GM19438 (cell line): ENCODE measurements at regions not wholly inside any gene's neighbourhood (a gene's known extent, or its start where the extent isn't known, plus 50 kb on each side); places are given as distances from the start of the nearest gene placed in this dataset.
A peak's percentile ranks its signal among the peaks of the same experiment; 100 is the strongest.
"Not testable (repeated sequence)": the region's sequence is repeated elsewhere in the genome, so short reads cannot be mapped to it uniquely, and the experiment has no call there.

Experiments
- ATAC-seq: cut with Tn5 transposase; IDR thresholded peaks from one replicate; pipeline ENCODE4 v1.9.1; 2021; ENCODE audit warnings: low read depth; ENCODE audit not compliant: unreplicated experiment

DNA sequence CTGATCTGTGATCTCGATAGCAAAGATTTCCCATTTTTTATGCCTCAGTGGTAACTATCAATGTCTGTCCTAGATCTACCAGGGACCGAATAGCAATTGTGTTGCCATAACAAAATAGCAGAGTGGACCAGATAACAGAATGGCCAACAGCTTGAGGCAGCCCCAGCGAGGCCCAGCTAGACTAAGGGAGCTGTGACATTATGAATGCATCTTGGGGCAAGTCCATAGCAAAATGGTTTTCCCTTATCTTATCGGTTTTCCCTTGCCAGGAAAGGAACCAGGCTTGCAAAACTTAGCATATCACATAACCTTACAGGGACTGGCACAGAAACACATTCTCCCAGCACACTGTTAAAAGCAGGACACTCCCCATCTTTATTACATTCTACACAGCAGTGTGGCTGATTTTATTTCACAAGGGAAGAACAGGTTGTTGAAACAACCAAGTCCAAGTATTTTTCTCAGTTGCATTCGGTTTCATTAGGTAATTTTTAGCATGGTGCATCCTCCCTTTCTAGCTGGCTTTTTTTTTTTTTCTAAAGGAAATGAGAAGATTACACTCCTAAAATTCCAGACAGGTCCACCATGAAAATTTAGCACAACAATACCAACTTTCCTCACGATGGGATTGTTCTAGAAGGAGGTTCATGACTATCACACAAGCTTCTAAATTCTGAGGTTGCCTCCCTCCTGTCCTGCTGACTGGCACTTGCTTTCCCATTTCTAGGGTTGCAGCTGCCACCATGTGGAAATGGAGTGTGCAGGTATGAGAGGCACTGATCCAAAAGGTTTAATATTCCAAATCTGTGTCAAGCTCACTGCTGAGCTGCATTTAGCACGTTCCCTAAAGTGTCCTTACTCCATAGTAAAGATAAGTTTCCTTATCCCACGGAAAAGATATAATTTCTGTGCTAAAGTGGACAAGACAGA is 97.0 kb upstream of the SLC35G4 start:
- ATAC-seq, result no peak

DNA sequence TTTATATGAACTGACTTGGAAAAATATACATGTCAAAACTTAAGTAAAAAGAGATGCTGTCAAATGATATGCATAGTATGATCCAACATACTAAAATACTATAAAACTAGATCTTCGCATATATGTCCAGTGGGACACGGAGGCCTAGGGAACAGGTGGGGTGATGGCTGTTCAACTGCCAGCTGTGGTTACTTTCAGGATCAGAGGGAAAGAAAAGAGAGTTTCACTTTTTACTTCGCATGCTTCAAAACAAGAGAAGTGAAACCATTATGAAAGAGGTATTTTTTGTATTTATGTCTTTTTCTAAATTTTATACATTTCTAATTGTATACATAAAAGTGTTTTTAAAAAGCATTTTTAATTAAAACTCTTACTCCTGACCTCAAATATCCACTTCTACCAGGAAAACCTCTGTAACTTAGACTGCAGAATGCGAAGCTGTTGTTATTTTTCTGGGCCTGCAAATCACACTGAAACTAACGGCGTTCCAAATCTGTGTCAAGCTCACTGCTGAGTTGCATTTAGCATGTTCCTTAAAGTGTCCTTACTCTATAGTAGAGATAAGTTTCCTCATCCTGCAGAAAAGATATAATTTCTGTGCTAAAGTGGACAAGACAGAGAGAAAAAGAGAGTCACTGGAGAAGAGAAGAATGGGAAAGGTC is 97.8 kb upstream of the SLC35G4 start:
- ATAC-seq, result peak; percentile 89

DNA sequence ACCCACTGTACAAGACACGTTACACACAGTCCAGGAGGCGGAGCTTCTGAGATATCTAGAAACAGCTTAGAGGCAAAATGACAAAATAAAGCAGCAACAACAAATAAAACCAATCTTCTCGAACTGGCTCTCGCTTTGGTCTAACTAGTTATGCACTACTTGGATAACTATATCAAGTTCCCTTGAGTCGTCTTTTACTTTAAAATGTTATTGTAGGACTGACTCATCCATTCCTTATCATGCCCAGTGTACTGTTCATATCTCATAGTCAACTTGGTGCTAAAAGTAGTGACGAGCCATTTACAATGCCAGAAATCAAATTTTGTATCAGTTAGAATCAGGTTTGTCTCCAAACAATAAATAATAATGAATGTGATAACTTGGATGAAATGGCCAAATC is 102.5 kb upstream of the SLC35G4 start:
- no peak for ATAC-seq

DNA sequence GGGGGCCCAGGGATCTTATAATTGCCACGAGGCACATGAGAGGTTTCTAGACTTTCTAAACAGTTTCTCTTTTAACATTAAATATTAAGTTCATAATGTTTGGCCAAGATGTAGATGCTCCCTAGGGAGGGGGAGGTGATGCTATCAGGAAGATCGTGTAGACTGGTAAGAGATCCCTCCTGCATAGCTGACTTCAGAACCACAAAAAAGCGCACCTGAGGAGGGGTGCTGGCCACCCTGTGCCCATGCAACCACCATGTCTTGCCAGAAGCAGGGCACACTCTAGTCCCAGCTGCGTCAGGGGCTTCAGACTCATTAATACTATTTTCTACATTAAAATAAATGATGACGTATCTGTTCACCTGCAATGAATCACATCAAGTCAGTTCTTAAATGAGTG is 103.4 kb upstream of the SLC35G4 start:
- no peak for ATAC-seq

DNA sequence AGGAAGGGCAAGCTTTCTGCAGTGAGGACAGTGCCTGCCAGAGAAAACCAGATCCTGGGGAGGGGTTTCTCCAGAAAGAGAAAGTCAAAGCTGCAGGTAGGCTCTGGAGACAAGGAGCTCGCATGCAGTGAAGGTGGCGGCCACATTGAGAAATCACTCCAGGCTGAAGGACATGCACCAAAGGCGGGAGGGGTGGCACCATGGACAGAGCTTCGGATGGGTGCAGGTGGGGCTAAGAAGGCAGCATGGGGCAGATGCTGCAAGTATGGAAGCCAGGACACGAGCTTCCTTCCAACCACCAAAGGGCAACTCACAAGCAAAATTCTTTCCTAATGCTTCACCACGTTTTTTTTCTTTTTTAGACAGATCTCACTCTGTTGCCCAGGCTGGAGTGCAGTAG is 104.4 kb upstream of the SLC35G4 start:
- ATAC-seq, result no peak

DNA sequence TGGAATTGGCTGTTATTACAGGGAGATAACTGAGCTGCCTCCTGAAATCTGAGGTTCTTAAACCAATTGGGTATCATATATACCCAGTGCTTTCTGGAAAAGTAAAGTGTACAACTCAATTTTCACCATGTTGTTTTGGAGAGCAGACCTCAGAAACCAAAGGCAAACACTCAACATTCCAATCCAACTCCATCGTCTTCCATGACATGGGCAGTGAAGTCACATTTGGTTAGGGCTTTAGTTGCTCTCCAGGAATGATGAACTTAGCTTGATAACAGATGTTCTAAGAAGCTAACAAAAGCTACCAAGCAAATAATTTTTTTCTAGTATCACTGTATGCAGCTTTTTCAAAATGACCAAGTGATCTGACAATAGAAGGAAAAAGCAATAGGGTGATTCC is 107.0 kb upstream of the SLC35G4 start:
- ATAC-seq, result no peak

DNA sequence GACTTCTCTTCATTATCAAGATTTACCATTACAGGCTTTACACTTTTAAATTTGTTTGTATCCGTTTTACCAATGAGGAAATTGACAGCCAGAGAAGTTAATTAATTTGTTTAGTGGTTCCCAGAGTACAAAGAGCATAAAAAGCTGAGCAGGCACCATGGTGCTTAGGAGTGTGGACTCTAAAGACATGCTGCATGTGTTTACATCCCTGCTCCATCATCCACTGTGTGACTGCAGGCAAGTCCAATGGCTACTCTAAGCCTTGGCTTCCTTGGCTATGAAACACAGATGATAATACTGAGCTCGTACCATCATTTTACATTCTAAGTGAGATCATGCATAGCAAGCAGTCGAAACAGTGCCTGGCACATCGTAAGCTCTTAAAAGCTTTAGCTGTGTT is 108.0 kb upstream of the SLC35G4 start:
- ATAC-seq, result no peak

DNA sequence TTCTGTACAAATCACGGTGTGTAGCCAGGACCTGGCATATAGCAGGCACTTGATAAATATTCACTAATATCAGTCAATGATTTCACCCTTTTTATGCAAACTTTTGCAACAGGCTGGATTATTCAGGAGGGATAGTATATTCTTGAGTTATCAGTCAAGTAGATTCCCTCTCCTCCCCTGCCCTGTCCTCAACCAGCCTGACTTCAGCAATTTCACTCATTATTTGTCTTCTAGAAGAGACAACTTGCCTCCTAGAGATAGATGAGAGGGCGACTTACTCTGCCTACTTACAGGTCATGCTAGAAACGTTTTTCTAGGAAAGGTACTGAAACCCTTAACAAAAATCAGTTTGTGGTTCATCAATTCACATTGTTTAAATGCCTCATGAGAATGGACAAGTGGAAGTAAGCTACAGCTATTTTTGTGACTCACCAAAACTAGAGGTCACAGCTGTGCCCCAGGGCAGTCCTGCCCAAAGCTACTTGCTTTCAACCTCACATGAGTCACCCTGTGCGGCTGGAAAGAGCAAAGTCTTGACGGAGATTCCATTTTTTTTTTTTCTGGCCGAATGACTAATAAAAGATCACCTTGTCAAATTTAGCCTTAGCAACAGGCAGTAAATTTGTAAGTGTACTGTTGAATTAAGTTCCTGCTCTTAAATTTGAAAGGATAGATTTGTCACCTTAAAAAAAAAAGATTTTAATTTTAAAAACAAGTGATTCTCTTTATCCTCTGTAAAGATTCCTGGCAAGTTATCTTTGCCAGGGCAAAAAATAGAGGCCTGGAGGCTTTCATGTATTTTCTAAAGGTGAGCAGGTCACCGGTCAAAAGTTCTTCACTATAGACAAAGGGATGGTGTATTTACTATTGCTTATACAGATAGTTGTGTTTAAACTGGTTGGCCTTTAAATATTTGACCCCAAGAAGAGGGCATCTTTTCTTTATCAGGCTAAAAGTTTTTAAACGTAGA is 109.0 kb upstream of the SLC35G4 start:
- ATAC-seq, result peak; percentile 67

DNA sequence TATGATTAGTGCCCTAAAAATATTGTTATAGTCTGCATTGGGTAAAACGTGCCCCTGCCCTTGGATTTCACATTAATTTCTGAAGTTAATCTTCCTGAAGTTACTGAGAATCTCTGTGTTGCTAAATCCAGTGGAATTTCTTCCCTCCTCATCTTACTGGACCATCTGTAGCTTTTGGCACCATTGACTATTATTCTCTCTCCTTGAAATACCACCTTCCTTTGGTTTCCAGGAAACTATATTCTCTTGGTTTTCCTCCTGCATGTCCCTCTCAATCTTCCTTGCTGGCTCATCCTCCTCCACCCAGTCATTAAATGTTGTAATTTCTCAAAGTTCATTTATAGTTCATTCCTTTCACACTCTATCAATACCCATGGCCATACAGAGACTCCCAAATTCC is 110.6 kb upstream of the SLC35G4 start:
- ATAC-seq, result no peak

DNA sequence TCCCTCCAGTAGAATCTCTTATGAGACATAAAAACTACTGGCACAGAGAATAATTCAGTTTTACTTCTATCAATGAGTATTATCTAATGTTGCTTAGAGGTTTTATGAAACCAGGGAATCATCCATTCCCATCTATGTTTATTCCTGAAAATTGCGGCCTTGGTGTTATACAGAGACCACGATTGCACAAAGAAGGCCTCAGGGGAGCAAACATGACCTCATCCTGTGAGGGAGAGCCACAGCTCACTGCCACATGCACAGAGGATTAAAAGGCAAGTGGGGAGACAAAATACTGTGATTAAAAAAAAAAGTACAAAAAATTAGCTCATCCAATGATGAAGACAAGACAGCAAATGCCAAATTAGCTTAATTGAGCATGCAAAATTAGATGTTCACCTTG is 111.8 kb upstream of the SLC35G4 start:
- ATAC-seq, result no peak

DNA sequence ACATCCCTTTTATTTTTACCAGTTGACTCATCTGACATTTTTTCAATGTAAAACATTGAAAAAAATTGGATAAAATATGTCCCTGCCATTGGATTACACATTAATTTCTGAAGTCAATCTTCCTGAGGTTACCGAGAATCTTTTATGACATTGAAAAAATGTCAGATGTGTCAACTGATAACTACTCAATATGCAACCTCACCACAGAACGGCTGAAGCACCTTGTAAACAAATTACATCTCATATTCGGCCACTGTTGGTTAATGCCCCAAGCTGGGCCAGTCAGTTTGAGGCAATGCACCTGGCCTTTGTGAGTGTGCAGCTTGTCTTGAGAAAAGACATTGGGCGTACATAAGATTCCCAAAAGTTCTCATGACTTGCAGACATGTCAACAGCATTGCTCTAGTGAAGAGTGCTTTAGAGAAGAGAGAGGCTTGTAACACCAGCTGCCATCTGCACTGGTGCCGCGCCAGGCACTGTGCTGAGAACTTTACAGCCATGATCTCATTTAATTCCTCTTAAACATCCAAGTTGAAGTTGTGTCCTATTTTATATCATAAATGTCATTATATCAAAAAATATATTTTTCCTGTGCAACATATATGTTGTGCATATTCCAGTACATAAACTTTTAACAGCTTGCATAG is 112.7 kb upstream of the SLC35G4 start:
- no peak for ATAC-seq

DNA sequence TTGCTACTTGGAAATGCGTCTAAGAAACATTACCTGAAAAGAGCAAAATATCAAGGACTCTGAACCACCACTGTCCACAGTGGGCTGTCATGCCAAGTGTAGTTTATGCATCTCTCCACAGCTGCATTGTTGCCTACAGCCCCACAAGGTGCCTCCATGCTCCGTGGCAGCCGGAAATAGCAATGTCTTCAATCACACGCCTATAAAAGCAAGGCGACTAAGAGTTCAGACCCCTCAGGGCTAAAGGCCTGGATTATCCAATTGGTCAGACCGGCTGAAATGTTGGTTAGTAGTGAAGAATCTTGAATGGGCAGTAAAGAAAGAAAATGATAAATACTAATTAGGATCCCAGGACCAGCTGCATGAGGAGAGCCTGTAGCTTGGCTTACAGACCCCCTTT is 114.0 kb upstream of the SLC35G4 start:
- no peak for ATAC-seq

DNA sequence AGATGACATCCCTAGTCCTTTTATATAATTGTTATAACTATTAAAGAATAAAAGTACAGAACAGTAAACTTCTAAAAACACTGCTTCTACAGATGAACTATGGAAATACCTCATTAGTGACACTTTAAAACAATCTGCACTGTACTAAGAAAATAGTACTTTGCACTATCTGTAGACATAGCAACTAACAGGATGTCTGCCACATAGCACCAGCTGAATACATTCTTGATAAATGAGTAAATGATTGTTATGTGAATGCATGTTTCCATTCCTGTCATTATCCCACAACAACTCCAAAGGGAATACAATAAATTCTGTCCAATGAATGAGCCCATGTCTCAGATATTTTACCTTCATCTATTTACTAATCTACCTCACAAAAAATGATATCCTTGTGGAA is 115.3 kb upstream of the SLC35G4 start:
- ATAC-seq, result no peak

DNA sequence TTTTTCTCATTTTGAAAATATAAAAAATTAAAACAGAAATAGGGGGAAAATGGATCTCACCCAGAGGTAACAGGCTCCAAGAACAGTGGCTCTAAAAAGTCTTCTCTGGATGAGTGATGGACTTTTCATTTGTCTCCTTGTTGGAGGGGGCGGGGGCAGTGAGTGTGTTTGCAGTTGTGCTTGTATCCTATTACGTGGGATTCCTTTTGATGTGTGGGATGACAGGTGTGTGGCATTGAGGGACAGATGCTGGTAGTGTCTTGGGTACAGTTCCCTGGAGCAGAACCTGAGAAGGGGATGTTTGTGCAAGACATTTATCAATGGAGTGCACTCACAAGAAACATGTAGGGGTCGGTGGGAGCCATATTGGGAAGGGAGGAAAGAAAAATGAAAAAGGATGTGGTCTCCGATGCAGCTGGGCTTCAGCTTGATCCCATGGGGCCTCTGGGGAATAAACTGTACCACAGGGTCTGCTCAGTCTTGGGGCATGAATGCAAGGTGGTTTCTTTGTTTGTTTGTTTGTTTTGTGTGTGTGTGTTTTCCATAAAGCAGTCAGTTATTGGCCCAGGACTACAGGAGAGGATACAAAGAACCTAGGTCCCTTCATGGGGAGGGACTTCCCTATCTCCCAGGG is 120.0 kb upstream of the SLC35G4 start:
- ATAC-seq, result no peak

DNA sequence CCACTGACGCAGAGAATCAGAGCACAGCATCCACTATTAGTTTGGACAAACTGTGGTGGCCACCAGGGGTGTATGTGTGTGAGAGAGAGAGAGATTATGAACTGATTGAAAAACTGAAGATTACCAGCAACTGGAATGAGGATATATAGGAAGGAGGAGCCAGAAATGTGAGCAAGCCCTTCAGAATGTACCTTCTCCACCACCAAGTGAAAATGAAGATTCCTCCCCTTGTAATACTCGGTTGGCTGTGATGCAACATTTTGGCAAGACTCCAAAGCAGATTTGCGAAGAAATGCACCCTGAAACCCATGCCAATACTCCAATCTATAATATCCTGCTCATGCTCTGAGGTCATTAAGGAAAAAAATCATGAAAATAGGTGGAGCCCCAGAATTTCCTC is 121.2 kb upstream of the SLC35G4 start:
- no peak for ATAC-seq

DNA sequence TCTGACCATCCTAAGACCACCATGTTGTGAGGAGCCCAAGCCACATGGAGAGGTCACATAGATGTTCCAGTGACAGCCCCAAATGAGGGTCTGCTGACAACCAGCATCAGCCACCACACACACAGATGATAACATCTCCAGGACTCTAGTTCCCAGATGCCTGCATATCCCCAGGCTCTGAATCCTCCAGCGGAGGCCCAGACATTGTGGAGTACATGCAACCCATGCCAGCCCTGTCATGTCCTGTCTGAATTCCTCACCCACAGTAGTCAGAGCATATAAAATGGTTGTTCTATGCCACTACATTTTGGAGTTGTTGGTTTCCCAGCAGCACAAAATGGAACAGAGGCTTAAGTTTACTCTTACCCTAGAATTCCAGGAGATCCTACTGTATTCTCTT is 122.0 kb upstream of the SLC35G4 start:
- ATAC-seq, result no peak

DNA sequence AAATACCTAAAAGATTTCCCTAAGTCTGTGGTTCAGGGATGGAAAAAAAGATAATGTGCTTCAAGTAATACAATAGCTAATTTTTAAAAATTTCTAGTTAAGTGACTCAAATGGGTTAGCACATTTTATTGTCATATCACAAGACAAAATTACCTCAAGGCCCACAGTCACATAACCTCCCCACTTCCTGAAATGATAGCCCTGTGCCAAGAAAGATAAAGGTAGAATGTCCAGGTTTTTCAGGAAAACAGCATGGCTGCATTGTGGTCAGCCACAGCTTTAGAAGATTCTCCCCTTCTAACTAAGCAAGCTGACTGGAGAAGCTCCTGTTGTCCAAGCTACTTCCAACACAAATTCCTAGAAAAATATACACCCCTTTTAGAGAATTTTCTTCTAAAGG is 127.1 kb upstream of the SLC35G4 start:
- ATAC-seq, result no peak

DNA sequence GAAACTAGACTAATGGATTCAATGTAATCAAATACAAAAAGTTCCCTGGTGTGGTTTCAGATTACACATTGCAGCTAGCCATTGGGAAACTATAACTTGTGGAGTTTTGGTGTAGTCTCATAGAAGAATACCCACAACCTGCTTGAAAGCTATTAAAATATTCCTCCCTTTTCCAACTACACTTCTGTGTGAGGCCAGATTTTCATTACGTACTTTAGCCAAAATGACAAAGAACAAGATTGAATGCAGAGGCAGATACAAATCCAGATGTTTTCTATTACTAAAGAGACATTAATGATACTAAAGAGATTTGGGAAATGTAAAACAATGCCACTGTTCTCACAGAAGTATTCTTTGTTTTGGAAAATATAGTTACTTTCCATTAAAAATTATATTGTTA is 128.7 kb upstream of the SLC35G4 start:
- no peak for ATAC-seq

DNA sequence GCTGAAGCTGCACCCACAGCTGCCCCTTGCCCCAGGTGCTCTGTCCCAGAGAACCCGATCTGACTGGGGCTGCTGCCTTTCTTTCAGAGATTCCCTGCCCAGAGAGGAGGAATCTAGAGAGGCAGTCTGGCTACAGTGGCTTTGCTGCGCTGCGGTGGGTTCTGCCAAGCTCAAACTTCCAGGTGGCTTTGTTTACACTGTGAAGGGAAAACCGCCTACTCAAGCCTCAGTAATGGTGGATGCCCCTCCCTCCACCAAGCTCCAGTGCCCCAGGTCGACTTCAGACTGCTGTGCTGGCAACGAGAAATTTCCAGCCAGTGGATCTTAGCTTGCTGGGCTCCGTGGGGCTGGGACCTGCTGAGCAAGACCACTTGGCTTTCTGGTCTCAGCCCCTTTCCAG is 130.4 kb upstream of the SLC35G4 start:
- not testable (repeated sequence) for ATAC-seq

DNA sequence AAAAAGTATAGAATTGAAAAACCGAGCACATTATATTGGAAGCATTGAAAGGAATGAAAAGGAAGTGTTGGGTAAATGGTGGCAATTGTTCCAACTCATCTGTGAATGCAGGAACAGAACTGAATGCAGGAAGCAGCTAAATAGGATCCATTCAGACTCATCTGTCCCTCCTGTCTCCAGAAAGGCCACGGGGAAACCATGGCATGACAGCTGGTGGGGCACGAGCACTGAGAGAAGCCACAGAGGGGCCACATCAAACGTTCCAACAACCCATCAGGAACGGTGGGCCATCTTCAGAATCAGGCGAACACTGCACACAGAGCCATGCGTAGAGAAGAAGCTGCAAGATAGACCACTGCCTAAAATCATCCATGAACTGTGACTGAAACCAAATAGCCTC is 138.5 kb upstream of the SLC35G4 start:
- ATAC-seq, result no peak
